ENCODE measurements at regions not wholly inside any gene's neighbourhood (a gene's known extent, or its start where the extent isn't known, plus 50 kb on each side); places are given as distances from the start of the nearest gene placed in this dataset.

GRCh38 chr12:91994208-91994797 is 151.3 kb downstream of the BTG1 start:
- no peak for DNase-seq

- DNase-seq: no peak
Observed at GRCh38 chr12:91993287-91994017, 152.2 kb downstream of the BTG1 start.

DNA sequence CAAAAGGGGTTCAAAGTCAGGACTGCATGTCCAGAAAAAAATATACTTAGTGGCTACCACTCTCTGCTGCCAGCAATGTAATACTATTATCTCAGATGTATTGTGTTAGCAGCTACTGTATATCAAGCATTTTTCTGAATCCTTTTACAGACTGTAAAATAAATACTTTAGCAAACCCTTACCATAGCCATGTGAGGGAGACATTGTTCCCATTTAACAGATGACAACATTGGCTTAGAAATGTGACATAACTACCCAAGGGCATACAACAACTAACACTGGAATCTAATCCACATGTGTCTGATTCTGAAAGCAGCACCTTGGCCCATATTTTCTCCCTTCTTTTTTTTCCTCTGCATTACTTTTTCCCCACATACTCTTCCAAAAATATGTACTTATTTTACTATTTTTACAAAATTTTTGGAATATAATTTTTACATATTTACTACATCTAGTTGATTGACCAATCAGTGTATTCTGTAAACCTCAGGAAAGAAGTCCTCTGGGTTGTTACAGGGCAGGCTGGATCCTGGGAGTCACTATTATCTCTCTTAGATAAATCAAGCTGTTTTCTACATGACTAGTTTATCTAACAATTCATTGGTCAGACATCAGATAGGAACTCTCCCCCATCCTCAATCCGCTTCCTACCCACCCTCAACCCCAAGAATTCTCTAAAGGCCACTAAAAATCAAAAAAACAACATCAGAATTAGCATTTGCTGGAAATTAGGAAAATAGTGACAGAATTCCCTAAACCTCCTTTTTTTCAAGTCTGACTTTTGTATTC is 154.1 kb downstream of the BTG1 start:
- peak; percentile 30 for DNase-seq

GRCh38 chr12:91990525-91990924 is 155.1 kb downstream of the BTG1 start:
- no peak for DNase-seq

DNA sequence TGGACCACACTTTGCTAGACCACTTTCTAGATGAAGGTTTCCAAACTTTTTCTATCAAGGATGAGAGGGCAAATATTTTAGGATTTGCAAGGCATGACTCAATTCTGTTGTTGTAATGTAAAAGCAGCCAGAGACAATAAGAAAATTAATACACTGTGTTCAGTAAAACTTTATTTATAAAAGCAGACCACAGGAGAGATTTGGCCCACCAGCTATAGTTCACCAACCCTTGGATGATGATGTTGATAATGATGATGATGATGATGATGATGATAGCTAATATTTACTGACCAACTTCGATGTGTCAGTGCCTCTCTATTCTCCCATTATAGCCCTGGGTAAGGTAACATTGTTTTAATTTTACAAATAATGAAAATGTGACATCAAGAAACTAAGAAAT is 156.5 kb downstream of the BTG1 start:
- no peak for DNase-seq

- DNase-seq: peak; percentile 24
Observed at GRCh38 chr12:91988086-91988923, 157.3 kb downstream of the BTG1 start.

DNA sequence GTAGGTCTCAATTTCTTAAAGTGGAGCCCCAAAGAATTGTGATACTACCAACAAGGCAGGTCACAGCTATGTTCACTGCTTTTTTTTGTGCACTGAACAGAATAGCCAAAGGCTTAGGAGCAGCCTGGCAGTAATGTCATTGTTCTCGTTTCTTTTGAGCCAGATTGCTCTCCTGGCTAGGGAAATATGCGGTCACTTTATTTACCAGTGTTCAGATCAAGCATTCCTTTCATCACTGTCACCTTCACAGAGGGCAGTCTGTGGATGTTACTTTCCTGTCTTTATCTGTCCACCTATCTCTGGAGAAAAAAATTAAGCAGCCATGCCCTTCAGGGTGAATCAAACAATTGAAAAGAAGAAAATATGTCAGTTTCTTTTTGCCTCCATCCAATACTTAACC is 159.6 kb downstream of the BTG1 start:
- DNase-seq: no peak

- no peak for DNase-seq
Observed at GRCh38 chr12:91985002-91985787, 160.5 kb downstream of the BTG1 start.

DNA sequence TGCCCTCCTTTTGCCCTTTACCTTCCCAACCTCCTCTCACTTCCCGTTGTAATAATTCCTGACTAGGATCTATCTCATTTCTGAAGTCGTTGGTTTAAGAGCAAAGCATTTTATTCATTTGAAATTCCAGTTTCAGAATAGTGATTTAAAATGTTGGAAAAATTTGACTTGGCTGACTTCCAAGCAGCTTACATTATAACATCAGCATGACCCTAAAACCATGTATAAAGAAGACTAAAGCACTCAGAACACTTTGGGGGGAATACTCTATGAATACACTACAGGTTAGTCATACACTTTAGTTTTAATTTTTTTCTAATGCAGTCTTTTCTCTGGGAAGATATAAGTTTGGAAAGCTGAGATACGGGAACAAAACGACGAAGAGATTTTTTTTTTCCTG is 161.1 kb downstream of the BTG1 start:
- no peak for DNase-seq

DNA sequence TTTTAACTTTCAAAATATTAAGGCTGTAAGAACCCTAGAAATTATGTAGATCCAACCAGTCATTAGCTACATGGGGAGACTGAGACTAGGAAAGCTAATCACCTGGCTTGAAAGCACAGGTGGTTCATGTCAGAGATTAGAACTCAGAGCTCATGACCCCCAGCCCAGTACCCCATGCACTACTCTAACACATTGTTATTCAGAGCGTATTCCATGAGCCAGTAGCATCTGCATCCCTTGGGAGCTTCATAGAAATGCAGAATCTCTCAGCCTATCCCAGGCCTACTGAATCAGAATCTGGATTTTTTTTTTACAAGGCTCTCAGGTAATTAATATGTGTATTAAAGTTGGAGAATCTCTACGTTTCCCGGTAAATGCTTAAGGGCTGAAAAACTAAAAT is 161.7 kb downstream of the BTG1 start:
- DNase-seq: no peak

DNA sequence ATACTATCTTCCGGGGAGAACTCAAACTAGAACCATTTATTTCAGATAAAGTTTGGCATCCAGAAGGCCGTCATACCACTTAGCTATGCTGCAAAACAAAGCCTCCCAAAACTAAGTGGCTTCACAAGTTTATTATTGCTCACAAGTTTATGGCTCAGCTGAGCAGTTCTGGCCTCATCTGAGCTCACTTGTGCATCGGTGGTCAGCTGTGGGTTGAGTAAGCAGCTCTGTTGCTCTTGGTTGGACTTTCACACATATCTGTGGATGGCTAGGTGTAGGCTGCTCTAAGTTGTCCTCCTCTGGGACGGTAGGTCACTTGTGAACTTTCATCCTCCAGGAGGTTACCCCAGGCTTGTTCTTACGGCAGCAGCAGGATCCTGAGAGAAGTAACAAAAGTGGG is 162.7 kb downstream of the BTG1 start:
- DNase-seq: no peak

GRCh38 chr12:91980389-91980821 is 165.2 kb downstream of the BTG1 start:
- DNase-seq: no peak

DNA sequence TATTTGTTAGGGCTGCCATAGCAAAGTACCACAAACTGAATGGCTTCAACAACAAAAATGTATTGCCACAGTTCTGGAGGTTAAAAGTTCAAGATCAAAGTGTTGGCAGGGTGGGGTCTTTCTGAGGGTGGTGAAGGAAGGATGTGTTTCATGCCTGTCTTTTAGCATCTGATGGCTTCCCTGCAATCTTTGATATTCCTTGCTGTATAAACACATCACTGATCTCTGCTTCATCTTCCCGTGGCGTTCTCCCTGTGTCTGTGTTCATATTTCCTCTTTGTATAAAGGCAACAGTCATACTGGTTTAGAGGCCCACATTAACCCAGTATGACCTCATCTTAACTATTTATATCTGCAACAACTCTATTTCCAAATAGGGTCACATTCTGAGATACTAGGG is 167.5 kb downstream of the BTG1 start:
- peak; percentile 56 for DNase-seq

- no peak for DNase-seq
Observed at GRCh38 chr12:91975891-91976290, 169.8 kb downstream of the BTG1 start.

DNA sequence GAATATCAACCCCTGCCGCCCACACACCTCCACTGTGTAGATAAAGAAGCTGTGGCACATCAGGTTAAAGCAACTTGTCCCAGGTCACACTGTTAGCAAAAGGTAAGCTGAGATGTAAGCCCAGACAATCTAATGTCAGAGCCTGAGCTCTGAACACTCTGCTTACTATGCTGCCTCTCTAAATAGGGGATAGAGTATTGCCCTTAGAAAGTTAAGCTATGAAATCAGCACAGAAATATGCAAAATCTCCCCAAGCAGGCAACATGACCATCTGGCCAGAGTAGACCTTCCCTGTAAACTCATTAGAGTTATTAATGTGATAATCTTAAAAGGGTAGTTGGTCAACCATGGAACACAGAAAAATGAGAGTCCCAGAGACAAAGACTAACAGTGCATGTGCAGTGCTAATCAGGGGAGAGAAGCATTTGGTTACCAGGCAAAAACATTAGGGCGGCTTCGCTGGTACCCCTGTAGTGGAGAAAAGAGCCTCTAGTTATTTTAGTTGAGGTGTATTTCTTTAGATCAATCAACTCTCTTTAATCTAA is 171.0 kb downstream of the BTG1 start:
- no peak for DNase-seq

DNA sequence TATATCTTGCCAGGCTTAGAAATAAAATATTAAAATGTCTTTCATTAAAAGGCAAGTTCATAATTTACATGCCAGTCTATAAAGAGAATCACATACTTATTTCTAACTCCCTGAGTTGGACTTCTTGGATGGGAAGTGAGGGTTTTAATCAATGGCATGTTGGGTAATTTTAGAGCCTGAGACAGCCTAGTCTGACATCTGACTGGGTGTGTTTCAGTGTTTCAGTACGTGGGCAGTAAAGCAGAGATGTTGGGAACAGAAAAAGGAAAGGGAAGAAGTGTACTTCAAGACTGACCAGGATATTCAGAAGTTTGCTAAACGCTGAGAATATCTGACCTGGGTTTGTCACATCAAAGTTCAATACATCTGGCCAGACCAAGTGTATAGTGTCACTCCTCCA is 171.8 kb downstream of the BTG1 start:
- DNase-seq: peak; percentile 14

DNA sequence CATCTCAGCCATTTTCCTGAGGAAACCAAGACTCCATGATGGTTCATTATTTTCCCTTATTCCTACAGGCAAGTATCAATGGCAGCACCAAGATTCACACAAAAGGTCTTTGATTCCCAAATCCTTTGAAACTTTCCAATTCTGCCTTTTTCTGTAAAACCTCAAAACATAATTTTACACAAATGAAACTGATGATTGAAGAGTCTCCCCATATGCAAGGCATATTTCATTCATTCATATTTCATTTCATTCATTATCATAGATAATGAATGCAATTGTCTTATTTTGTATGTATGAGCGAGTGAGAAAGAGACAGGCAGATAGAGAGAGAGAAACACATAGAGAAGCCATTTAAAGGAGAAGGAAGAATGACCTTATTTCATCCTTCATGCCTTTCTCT is 172.8 kb downstream of the BTG1 start:
- DNase-seq: no peak

- no peak for DNase-seq
Observed at GRCh38 chr12:91968777-91969171, 176.9 kb downstream of the BTG1 start.

DNA sequence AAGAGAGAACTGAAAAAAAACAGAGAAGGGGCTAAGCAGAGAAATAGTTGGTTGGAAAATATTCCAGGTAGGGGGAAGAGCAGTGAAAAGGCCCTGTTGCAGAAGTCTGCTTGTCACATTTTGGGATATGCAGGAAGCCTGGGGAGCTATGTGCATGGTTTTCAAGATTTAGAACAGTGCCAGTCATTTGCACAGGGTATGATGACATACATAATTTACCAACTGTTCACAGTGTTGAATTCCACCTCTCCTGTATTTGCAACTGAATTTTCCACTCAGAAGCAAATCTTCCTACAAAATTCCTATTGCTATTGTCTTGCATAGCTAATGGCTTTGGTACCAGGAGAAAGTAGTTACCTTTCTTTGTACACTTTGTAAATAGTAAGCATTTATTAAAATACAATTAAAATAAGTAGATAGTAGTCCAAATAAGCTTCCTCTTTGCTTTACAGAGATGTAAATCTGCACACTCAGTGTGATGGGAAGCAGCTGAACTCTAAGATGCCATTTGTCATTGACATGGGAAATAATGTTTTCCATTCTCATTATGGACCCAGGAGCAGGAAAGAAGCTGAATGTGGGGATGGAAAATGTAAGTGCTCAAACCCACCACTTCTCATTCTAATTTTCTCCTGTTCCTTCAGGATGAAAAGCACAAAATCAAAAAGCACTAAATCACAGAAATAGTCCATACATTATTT is 177.4 kb downstream of the BTG1 start:
- no peak for DNase-seq

DNA sequence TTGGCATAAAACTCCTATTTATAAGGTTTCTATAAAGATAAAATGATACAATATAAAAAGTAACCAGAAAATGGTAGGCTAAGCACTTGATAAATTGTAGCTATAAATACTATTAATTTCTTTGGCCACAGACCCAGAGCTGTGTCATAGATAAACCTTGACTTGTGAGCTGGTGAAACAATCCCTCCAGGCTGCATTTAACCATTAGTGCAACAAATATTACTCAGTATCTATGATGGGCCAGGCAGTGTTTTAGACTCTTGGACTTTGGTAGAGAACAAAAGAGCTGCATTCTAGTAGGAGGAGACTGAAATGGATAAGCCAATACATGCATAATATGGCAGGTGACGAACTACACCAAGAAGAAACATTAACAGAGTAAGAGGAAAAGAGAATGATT is 178.1 kb downstream of the BTG1 start:
- DNase-seq: no peak

GRCh38 chr12:91965781-91966180 is 179.9 kb downstream of the BTG1 start:
- no peak for DNase-seq
